ENCODE measurements at regions not wholly inside any gene's neighbourhood (a gene's known extent, or its start where the extent isn't known, plus 50 kb on each side); places are given as distances from the start of the nearest gene placed in this dataset.

GRCh38 chr13:50149214-50149613 is 134.0 kb downstream of the KCNRG start:
- no peaks in the 10 kb centered on the region for H3K9me3 Mint-ChIP-seq
- no peak for ATAC-seq
- H3K4me1 Mint-ChIP-seq (ENCODE audit: low read depth) = peaks cover 12% of the 10 kb centered on the region
- no peak overlapping the region for H3K4me3 Mint-ChIP-seq
- ChIA-PET POLR2A (interaction anchor here (1.1 kb wide), 1 partner anchor 67 kb away, joined by 3 read pairs; no protein-coding TSS in a partner anchor), CTCF (interaction anchor here (1.0 to 1.1 kb wide), 3 partner anchors 9 to 152 kb away, joined by 3 to 5 read pairs (median 3); no protein-coding TSS in a partner anchor)
- H3K27ac Mint-ChIP-seq = no peak overlapping the region
- no peaks in the 10 kb centered on the region for H3K36me3 Mint-ChIP-seq (ENCODE audit: low read depth)
- DNase-seq = no peak
- H3K27me3 Mint-ChIP-seq = no peaks in the 10 kb centered on the region
- TF ChIP-seq, protein P1, sequence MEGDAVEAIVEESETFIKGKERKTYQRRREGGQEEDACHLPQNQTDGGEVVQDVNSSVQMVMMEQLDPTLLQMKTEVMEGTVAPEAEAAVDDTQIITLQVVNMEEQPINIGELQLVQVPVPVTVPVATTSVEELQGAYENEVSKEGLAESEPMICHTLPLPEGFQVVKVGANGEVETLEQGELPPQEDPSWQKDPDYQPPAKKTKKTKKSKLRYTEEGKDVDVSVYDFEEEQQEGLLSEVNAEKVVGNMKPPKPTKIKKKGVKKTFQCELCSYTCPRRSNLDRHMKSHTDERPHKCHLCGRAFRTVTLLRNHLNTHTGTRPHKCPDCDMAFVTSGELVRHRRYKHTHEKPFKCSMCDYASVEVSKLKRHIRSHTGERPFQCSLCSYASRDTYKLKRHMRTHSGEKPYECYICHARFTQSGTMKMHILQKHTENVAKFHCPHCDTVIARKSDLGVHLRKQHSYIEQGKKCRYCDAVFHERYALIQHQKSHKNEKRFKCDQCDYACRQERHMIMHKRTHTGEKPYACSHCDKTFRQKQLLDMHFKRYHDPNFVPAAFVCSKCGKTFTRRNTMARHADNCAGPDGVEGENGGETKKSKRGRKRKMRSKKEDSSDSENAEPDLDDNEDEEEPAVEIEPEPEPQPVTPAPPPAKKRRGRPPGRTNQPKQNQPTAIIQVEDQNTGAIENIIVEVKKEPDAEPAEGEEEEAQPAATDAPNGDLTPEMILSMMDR (IDR thresholded peaks at IDR 0.05) = no peak
- intact Hi-C loops (cut with micrococcal nuclease) = no loop called here

- Mint-ChIP-seq H3K4me1 (ENCODE audit: low read depth) (peaks cover 12% of the 10 kb centered on the region), H3K36me3 (ENCODE audit: low read depth) (no peaks in the 10 kb centered on the region), H3K27ac (no peak overlapping the region), H3K27me3 (no peaks in the 10 kb centered on the region), H3K4me3 (no peak overlapping the region), H3K9me3 (no peaks in the 10 kb centered on the region)
- POLR2A ChIA-PET = interaction anchor here (1.1 kb wide), 1 partner anchor 68 kb away, joined by 3 read pairs; no protein-coding TSS in a partner anchor
- ATAC-seq (no peak), DNase-seq (no peak)
- intact Hi-C loops (cut with micrococcal nuclease) = no loop called here
- TF ChIP-seq, protein P1 (IDR thresholded peaks at IDR 0.05) = no peak
- CTCF ChIA-PET = interaction anchor here (1.0 to 1.2 kb wide), 4 partner anchors 9 to 152 kb away, joined by 3 to 5 read pairs (median 4); no protein-coding TSS in a partner anchor
Measured at GRCh38 chr13:50149932-50150331, 134.7 kb downstream of the KCNRG start.

DNA sequence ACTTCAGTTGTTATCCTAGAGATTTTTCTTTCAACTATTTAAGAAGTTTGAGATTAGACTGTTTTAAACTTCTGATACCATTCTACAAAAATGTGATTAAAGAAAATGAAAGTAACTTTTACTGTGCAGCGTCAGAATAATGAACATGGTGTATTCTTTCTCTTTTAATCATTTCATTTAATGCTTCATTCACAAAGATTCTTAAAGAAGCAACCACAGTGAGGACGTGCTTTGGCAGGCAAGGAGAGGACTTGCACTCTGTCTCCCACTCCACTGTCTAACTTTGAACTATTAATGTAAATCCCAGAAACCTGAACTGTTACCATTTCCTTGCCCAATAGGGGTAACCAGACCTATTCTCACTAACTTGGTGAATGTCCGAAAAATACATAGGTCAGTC is 137.0 kb downstream of the KCNRG start:
- TF ChIP-seq, protein P1 (IDR thresholded peaks at IDR 0.05) = no peak
- ATAC-seq (peak; percentile 27), DNase-seq (no peak)
- Mint-ChIP-seq H3K9me3 (no peaks in the 10 kb centered on the region), H3K27me3 (no peaks in the 10 kb centered on the region), H3K4me1 (ENCODE audit: low read depth) (peaks cover 12% of the 10 kb centered on the region), H3K4me3 (peak overlapping the region; percentile 40), H3K27ac (peak overlapping the region; percentile 25), H3K36me3 (ENCODE audit: low read depth) (no peaks in the 10 kb centered on the region)
- POLR2A ChIA-PET = interaction anchor here (0.6 kb wide), 1 partner anchor 11 kb away, joined by 3 read pairs; no protein-coding TSS in a partner anchor
- CTCF ChIA-PET = no interaction called here
- intact Hi-C loops (cut with micrococcal nuclease) = no loop called here

DNA sequence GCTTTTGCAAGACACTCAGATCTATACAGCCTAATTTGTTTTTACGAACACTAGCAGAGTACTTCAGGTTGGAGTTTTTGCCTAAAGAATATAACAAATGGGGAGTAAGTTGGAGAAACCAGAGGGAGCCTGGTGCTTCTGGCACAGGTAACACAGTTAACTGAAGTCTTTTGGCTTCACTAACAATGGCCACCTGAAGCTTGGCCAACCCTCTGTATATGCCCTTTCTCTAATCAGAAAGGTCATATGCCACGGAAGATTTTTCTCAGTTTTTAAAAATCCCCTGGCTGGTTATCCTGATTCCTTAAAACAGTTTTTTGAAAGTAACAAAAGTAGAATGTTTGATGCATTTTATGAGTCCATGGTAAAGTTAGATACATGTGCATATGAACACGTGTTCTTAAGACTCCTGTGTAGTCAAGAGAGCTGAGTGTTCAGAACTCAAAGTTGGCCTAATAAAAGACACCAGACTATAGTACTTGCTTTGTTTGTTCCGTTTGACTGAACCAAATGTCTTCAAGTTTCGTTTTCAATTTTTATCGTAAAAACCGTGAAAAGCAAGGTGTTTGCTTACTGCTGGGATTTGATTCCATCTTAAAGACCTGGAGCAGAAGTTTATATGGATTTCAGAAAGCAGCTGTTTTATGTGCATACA is 137.5 kb downstream of the KCNRG start:
- intact Hi-C loops (cut with micrococcal nuclease) = no loop called here
- H3K9me3 Mint-ChIP-seq = no peaks in the 10 kb centered on the region

GRCh38 chr13:50153401-50153800 is 138.2 kb downstream of the KCNRG start:
- no peaks in the 10 kb centered on the region for H3K27me3 Mint-ChIP-seq
- CTCF ChIA-PET = no interaction called here
- TF ChIP-seq, protein P1 (IDR thresholded peaks at IDR 0.05) = no peak
- H3K36me3 Mint-ChIP-seq (ENCODE audit: low read depth) = no peaks in the 10 kb centered on the region
- ATAC-seq (no peak), DNase-seq (no peak)
- POLR2A ChIA-PET = no interaction called here
- no peak overlapping the region for H3K4me3 Mint-ChIP-seq
- H3K9me3 Mint-ChIP-seq = no peaks in the 10 kb centered on the region
- intact Hi-C loops (cut with micrococcal nuclease) = no loop called here
- no peak overlapping the region for H3K27ac Mint-ChIP-seq
- H3K4me1 Mint-ChIP-seq (ENCODE audit: low read depth) = peaks cover 12% of the 10 kb centered on the region

More for the DNA sequence above, 137.5 kb downstream of the KCNRG start:
- no peaks in the 10 kb centered on the region for H3K36me3 Mint-ChIP-seq (ENCODE audit: low read depth)
- H3K27ac Mint-ChIP-seq = peak overlapping the region; percentile 25
- DNase-seq (no peak), ATAC-seq (no peak)
- no peaks in the 10 kb centered on the region for H3K27me3 Mint-ChIP-seq
- POLR2A ChIA-PET = no interaction called here
- CTCF ChIA-PET = no interaction called here
- TF ChIP-seq, protein P1 (IDR thresholded peaks at IDR 0.05) = no peak
- H3K4me3 Mint-ChIP-seq = peak overlapping the region; percentile 40
- H3K4me1 Mint-ChIP-seq (ENCODE audit: low read depth) = peaks cover 12% of the 10 kb centered on the region
